ENCODE measurements at regions not wholly inside any gene's neighbourhood (a gene's known extent, or its start where the extent isn't known, plus 50 kb on each side); places are given as distances from the start of the nearest gene placed in this dataset.

GRCh38 chr5:13346401-13346800, 598.1 kb downstream of the DNAH5 start:
- TF ChIP-seq CTCF (IDR thresholded peaks at IDR 0.05) (no peak), EZH2 (IDR thresholded peaks at IDR 0.05) (no peak), EZH2phosphoT487 (IDR thresholded peaks at IDR 0.05) (no peak)
